HG02943 (cell line): ENCODE measurements at regions not wholly inside any gene's neighbourhood (a gene's known extent, or its start where the extent isn't known, plus 50 kb on each side); places are given as distances from the start of the nearest gene placed in this dataset.

Experiments
- ATAC-seq: cut with Tn5 transposase; IDR thresholded peaks from one replicate; pipeline ENCODE4 v1.9.1; 2021; ENCODE audit warnings: mild to moderate bottlenecking, low read depth, moderate library complexity; ENCODE audit not compliant: unreplicated experiment

DNA sequence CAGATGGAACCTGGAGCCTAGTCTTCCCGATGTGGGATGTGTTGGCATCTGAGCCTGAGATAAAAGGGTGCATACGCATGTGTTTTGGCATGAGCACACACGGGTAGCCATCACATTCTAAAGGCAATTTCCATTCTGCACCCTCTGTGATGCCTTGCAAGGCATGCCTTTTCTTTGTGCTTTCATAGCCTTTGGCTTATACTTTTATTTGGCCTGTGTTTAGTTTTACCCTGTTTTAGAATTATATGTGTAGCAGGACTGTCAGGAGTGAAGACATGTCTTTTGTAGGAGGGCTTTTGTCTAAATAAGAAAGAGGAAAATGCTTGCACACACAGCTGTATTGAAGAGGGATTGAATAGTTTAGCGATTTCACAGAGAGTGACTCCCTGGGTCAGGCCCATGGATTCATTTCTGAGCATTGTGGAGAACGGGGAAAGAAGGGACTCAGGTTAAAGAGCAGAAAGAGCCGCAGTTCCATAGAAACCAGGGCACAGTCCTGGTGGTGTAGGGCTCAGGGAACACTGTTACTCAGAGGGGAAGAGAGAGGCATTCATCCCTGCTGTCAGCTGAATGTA, 530.2 kb downstream of the DHX35 start:
- no peak for ATAC-seq

DNA sequence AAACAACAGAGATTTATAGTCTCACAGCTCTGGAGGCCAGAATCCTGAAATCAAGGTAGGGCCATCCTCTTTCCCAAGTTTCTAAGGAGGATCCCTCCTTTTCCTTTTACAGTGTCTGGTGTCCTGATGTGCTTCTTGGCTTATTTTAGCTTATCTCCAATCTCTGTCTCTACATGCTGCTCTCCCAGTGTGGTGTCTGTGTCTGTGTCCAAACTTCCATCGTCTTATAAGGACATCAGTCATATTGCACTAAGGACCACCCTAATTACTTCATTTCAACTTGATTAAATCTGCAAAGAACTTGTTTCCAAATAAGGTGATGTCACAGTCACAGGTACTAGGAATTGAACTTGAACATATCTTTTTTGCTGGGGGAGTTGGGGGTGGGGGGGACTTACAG, 529.6 kb downstream of the DHX35 start:
- no peak for ATAC-seq

DNA sequence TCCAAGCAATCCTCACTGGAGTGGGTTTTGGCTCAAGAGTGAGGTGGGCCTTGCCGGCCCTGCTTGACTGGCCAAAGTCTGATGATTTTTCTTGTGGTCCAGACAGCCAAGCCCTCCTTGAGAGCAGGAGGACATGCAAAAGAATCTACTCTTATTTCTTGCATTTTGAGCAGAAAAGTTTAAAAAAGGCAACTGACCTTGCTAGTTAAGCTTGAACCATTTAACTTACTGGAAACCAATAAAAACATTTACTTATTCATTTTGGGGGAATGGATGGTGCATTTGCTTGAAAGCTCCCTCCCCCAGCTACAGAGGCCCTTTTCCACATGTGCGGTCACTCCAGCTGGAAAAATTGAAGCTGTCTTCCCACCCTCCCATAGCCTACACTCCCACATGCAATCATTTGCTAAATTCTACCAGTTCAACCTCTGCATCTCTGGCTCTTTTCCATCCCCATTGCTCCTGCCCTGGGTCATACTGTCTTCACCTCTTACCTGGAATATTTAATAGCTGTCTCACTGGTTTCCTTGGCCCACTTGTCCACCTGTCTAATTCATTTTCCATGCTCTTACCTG, 527.9 kb downstream of the DHX35 start:
- ATAC-seq, result no peak

DNA sequence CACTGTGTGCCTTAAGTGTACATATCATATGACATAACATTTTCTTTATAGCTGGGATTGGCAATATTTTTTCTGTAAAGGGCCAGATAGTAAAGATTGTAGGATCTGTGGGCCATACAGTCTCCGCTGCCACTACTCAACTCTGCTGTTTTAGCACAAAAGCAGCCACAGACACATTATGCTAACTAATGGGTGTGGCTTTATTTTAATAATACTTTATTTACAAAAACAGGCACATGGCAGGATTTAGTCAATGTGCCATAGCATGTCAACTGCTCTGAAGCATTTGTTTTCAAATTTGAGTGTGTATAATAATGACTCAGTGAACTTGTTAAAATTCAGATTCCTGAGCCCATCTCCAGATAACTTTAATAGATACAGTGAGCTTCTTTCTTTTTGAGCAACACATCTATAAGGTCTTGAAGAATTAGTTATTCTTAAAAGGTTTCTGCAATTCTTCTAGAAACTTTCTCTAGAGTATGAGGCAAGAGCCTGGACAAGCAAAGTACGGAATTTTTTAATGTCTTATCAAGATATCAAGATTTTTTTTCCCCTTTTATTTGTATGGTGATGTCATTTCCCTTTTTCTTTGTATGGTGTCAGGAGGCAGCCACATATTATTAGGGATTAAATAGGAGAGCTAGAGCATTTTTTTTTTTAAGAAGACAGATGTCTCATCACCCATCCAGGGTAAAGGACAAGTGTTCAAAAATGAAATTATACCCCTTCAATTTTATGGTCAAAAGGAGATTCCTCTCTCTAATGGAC, 518.3 kb downstream of the DHX35 start:
- ATAC-seq, result no peak

DNA sequence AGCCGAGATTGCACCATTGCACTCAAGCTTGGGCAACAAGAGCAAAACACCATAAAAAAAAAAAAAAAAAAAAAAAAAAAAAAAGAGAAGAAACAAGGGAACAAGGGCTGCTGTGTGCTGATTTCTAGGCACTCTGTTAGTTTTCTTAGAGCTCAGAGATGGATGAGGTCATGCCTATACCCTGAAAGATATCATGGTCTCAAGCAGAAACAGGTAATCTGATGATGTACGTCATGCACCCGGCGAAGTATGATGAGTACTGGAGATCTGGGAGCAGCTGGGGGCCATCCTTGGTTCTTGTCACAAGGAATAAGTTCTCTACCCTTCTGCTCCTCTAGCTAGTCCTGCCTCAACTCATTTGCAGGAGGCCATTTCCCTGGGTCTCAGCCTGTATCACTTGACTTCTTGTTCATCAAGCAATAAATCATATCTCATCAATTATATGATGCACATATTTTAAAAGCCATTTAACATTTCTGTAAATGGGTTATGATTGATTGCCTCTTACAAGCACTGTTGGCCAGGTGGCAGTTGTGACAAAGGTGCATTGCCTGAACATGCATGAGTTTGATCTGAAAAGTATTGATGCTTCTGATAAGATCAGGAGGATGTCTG, 517.2 kb downstream of the DHX35 start:
- ATAC-seq, result no peak

DNA sequence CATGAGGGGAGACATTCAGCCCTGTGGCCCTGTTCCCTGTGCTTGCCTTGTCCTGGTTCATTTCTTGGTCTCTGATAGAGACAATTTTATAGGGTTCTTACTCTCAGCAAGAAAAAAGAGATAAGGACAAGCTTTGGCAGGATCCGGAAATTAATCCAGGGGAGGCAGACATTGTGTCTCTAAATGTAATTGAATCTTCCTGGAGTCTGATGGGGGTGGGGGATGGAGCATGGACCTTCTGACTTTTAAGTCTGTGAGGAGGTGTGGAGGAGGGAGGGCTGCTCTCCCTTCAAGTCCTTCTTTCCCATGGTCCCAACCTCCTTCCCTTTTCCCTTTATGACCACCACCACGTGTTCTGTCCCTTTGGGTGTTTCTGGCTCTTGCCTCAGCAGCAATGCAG, 512.7 kb downstream of the DHX35 start:
- ATAC-seq, result no peak

DNA sequence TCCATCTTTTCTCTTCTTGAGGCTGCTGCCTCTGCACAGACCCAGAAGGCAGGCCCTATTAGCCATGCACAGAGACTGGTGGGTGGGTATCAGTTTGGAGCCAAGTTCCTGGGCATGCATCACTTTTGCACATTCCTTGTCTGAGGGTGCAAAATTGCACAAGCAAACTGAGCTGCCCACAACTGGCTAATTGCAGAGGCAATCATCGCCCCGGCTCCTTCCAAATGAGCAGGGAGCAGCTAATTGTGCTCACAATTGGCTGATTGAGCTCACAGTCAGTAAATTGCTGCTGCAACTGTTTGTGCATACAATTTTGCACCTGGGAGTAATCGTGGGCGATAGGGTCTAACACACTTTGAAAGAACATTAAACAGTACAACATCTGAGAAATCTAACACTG, 511.4 kb downstream of the DHX35 start:
- no peak for ATAC-seq

DNA sequence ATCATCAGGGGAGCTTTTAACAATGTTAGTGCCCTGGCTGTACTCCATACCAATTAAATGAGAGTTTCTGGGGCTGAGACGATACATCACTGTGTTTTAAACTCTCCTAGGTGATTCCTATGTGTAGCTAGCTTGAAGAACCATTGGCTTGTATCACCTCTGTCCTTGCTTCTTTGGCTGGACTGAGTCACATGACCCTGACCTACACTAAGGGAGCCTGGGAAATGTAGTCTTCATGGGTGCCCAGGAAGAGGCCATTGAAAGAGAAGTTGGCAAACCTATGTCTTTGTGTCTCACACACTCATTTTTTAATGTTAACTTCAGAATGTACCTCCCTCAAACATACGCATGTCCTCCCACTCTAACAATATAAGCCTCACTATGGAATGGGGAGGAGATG, 506.6 kb downstream of the DHX35 start:
- ATAC-seq, result no peak

DNA sequence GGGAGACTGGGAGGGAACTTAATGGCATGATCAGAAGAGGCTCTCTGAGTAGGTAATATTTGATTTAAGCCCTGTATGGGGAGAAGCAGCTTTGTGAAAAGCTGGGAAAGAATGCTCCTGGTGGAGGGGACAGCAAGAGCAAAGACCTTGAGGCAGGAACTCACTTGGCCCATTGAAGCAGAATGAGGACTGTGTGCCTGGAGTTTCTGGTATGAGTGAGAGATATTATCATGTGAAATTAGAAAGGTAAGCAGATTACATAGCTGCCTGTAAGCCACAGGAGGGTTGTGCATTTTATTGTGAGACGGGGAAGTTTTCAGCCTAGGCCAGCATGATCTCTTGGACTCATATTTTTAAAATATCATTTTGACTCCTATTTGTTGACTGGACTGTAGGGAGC, 502.1 kb downstream of the DHX35 start:
- ATAC-seq, result no peak

DNA sequence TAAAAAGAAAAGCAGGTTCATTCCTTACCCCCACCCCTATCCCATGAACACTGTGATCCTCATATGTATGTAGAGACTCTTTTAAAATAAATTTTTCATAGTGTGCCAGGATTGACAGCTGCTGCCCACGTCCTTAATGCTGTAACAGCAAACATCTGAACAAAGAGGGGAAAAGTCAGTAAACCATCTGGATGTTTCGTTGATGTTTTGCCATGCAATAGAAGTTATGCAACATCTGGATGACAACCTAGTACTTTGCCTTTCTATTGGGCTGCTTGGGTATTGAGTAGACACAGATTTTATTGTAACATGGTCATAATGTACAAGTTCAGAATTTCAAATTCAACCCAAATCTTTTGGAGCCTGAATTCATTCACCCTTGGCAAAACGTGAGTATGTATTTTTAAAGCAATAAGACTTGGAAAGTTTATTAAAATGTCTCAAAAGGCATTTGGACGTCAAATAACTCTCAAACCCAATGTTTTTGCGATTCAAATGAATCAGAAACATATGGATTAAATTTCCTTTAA, 500.3 kb downstream of the DHX35 start:
- no peak for ATAC-seq

DNA sequence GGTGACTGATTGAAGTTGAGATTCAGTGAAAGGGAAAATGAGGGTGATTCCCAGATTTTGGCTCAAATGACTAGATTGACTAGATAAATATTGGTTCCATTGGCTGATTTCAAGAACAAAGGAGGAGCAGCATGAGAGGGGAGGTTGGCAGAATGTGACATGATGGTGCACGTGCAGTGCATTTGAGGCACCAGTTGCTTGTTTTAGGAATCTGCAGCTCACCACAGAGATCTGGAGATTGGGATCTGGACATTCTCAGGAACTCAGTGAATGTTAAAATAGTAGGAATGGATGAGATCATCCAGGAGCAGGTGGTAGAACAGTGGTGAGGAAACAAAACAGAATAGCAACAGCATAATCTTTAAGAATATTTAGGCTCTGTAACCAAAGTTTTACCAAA, 496.3 kb downstream of the DHX35 start:
- ATAC-seq, result no peak

DNA sequence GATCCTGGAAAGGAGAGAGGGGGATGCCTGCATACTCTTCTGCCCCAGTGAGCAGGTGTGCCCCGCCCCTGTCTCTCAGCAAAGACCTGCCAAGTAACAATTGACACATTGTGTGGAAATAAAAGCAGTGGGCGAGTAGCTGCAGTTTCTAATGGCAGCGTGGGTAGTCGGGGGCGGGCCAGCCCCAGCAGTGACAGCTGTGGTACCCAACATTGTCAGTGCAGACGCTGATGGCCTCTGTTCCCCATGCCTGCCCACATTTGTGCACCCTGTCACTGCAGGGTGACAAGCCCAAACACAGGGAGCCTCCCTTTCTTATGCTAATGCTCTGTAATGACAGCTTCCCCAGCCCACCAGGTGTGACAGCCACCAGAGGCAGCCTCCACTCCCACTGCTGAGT, 491.7 kb downstream of the DHX35 start:
- ATAC-seq, result no peak

DNA sequence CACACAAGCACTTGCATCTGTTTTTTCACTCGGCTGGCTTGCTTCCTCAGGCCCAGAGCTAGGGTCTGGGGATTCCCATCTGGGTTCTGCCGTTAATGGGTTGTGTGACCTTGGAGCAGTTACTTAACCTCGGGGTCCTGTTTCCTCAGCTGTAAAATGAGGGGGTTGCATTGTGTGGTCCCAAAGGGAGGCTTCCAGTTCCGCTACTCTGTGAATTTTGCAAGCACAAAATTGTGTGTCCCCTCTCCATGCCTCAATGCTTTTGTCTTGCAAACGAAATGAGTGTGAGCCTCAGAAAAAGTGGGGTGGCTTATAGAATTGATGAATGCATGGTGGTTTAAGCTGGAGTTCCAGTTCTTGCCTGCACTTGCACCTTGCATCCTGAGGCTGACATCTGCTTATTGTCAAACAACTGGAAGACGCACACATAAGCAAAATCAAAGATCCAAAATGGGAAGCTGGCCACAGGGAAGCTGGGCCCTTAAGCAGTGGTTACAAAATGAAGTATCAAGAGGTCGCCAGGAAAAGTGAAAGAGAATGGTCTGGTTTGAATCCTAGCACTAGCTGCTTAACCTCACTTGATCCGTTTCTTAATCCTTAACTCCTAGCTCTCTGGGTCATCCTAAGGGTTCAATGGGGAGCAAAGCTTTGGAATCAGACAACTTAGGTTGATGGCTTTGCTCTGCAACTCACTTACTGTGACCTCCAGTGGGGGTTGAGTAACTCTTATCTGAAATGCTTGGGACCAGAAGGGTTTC, 490.6 kb downstream of the DHX35 start:
- no peak for ATAC-seq

DNA sequence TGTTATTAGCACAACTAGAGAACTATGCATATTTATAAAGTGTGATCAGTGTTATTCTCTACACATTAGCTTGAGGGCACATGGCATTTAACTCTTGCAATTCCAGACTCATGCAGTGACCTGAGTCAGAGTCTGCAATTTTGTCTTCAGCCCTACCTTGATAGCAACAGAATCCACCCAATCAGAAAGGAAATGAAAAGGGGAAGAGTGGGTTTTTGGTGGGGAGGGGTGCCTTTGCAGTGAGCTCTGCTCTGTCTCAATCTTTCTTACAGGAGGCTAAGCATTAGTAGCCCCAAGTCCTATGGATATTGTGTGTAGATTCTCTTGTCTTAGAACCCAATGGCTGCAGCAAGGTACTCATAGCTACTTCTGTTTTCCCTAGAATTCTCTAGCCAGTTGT, 489.2 kb downstream of the DHX35 start:
- ATAC-seq, result no peak

DNA sequence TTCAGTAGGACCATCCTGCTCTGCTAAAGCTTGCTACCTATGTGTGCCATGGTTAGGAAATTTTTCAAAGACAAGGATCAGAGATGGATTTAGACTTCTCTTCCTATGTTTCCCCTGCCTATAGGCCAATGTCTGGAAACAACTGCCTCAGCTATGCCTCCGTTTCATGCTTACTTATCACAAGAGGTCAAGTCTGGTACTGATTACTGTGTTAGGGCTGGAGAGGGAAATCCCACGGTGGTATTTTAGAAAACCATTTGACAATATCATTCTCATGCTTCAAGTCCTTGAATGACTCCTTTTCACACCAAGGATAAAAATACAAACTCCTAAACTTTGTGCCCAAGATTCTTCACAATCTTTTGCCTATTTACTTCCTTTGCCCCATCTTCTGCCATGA, 484.3 kb downstream of the DHX35 start:
- ATAC-seq, result no peak

DNA sequence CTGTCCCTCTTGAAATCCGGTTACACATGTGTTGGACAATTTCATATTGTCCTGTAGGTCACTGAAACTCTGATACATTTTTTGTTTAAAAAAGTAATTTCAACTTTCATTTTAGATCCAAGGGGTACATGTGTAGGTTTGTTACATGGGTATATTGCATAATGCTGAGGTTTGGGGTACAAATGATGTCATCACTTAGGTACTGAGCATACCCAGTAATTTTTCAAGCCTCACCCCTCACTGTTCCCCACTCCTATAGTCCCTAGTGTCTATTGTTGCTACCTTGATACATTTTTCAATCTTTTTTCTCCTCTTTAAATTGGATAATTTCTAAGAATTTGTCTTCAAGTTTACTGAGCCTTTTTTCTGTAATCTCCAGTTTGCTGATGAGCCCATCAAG, 483.0 kb downstream of the DHX35 start:
- no peak for ATAC-seq

DNA sequence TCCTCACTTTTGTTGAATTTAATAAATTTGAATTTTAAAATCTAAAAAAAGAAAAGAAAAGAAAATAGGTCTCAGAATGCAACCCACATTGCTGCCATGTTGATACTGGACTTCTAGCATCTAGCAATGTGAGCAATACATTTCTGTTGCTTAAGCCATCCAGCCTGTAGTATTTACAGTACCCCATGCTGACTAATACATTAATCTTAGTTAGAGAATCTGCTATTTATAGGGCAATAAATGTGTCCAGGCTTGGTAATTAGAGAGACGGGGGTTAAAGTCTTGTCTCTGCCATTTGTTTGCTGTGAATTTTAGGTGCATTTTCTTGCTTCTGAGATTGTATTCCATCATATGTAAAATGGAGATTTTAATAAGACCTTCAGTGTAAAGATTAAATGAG, 471.3 kb downstream of the DHX35 start:
- ATAC-seq, result no peak

DNA sequence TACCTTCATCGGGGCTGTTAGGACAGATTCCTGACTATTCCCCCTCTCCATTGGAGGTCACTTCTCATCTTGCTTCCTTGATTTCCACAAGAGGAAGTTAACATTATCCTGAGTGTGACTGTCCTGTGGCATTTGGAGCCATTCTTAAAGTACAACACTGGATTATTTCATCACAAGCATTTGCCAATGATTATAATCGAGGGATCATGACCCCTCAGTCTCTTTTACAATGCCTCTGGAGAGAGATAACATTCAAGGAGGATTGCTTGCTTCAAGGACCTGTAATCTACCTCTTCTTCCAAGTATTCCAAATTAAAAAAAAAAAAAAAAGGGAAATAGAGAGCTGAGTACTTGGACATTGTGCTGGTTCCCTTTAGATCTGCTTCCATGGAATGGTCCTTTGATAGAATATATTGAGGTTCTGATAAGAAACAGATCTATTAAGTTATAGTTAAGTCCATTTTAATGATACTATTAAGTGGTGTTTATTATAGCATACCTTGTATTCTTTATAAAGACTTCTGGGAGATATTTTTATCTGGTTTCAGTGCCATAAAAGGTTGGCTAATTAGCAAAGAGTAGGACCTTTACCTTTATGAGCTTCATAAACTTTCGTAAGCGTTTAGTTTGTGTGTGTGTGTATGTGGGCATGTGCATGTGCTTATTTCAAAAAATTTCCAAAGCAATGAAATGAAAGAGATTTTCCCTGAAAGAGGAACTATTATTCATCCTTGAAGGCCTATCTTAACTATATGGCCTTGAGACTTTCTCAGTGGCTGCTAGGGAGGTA, 469.1 kb downstream of the DHX35 start:
- no peak for ATAC-seq

DNA sequence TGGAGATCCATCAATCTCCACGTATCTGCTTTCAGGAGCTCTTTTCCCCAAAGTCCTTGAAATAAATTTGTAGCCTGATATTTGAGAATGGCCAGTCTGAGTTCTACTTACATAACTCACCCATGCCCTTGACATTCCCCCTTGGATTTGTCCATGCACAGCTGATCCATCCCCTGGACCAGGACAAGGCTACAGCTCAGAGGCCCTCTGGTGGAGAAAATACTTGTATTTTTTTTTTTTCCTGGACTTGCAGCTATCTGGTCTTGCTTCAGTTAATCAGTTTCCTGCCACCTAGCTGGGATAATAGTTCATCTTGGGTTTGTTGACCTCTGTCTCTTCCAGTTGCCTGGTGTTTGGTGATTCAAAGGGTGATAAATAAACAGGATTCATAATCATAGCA, 467.6 kb downstream of the DHX35 start:
- no peak for ATAC-seq
